ENCODE measurements at regions not wholly inside any gene's neighbourhood (a gene's known extent, or its start where the extent isn't known, plus 50 kb on each side); places are given as distances from the start of the nearest gene placed in this dataset.

GRCh38 chr13:74865656-74866055 lies 616.3 kb downstream of the TBC1D4 start:
- no peak for DNase-seq

- DNase-seq: no peak
These were observed 621.2 kb downstream of the TBC1D4 start for GRCh38 chr13:74860789-74861188.

- DNase-seq: no peak
These were observed 631.1 kb downstream of the TBC1D4 start for GRCh38 chr13:74850893-74851292.

GRCh38 chr13:74847966-74848365 lies 634.0 kb downstream of the TBC1D4 start:
- DNase-seq: no peak

- DNase-seq: no peak
These were observed 636.2 kb downstream of the TBC1D4 start for GRCh38 chr13:74845806-74846205.

- DNase-seq: no peak
These were observed 640.3 kb downstream of the TBC1D4 start for GRCh38 chr13:74841651-74842050.

GRCh38 chr13:74841123-74841522 lies 640.8 kb downstream of the TBC1D4 start:
- DNase-seq: no peak

GRCh38 chr13:74839656-74840055 lies 642.3 kb downstream of the TBC1D4 start:
- DNase-seq: no peak

- DNase-seq: no peak
These were observed 643.9 kb downstream of the TBC1D4 start for GRCh38 chr13:74838096-74838495.

GRCh38 chr13:74836628-74837027 lies 645.3 kb downstream of the TBC1D4 start:
- no peak for DNase-seq

- no peak for DNase-seq
These were observed 646.4 kb downstream of the TBC1D4 start for GRCh38 chr13:74835579-74835978.

GRCh38 chr13:74825938-74826246 lies 656.1 kb downstream of the TBC1D4 start:
- no peak for DNase-seq

- DNase-seq: no peak
These were observed 656.6 kb downstream of the TBC1D4 start for GRCh38 chr13:74825152-74825937.

GRCh38 chr13:74820809-74821208 lies 661.2 kb downstream of the TBC1D4 start:
- DNase-seq: no peak

GRCh38 chr13:74819549-74819948 lies 662.4 kb downstream of the TBC1D4 start:
- DNase-seq: no peak

- DNase-seq: no peak
These were observed 665.2 kb downstream of the TBC1D4 start for GRCh38 chr13:74816737-74817136.

GRCh38 chr13:74796157-74796556 lies 662.0 kb upstream of the KLF12 start:
- no peak for DNase-seq

- no peak for DNase-seq
These were observed 661.3 kb upstream of the KLF12 start for GRCh38 chr13:74795526-74795925.

GRCh38 chr13:74794582-74794981 lies 660.4 kb upstream of the KLF12 start:
- no peak for DNase-seq

GRCh38 chr13:74794147-74794546 lies 659.9 kb upstream of the KLF12 start:
- no peak for DNase-seq

- no peak for DNase-seq
These were observed 650.8 kb upstream of the KLF12 start for GRCh38 chr13:74784959-74785358.

- DNase-seq: no peak
These were observed 644.7 kb upstream of the KLF12 start for GRCh38 chr13:74778946-74779345.

- DNase-seq: no peak
These were observed 643.9 kb upstream of the KLF12 start for GRCh38 chr13:74778087-74778486.

GRCh38 chr13:74774264-74774663 lies 640.1 kb upstream of the KLF12 start:
- no peak for DNase-seq

GRCh38 chr13:74773248-74773647 lies 639.0 kb upstream of the KLF12 start:
- no peak for DNase-seq
